GM12874 (cell line): ENCODE measurements at regions not wholly inside any gene's neighbourhood (a gene's known extent, or its start where the extent isn't known, plus 50 kb on each side); places are given as distances from the start of the nearest gene placed in this dataset.

ENCODE experiments used
- TF ChIP-seq, protein P1 (sequence below): IDR thresholded peaks from 2 replicates; pipeline ENCODE4 v1.5.1; 2011; ENCODE audit warnings: low read depth, mild to moderate bottlenecking, control low read depth, low read length, moderate library complexity; ENCODE audit not compliant: insufficient read depth

DNA sequence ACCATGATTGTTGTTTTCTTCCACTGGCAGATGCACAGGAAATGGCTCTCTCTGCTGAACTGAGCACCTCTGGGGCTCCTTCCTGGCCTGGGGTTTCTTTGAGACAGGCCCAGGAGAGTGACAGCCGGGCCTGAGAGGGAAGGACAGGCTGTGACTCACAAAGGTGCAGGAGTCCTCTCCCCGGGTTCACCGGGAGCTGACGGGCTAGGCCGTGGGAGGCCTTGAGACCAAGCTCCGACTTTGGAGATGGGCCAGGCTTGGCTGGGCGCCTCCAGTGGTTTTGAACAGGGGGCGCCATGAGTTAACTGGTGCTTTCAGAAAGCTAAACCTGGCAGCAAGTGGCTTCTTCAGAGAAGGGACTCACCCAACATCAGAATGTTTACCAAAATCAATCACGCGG lies 143.4 kb downstream of the URI1 start:
- TF ChIP-seq, protein P1, sequence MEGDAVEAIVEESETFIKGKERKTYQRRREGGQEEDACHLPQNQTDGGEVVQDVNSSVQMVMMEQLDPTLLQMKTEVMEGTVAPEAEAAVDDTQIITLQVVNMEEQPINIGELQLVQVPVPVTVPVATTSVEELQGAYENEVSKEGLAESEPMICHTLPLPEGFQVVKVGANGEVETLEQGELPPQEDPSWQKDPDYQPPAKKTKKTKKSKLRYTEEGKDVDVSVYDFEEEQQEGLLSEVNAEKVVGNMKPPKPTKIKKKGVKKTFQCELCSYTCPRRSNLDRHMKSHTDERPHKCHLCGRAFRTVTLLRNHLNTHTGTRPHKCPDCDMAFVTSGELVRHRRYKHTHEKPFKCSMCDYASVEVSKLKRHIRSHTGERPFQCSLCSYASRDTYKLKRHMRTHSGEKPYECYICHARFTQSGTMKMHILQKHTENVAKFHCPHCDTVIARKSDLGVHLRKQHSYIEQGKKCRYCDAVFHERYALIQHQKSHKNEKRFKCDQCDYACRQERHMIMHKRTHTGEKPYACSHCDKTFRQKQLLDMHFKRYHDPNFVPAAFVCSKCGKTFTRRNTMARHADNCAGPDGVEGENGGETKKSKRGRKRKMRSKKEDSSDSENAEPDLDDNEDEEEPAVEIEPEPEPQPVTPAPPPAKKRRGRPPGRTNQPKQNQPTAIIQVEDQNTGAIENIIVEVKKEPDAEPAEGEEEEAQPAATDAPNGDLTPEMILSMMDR: no peak

DNA sequence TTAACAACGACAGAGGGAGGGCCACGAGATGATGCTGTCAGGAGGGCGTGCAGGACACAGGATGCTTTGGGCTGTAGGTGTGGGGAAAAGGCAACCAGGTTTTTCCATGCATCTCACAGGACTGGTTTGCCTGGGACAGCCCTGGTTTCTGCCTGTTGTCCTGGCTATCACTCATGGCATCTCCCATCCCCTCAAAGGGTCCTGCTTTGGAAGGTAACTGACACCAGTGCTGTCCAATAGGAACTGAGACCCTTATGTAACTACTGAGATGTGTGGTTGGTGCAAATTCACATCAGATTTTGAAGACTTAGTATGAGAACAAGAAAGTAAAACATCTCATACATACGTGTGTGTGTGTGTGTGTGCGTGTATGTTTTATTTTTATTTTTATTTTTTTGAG lies 144.2 kb downstream of the URI1 start:
- TF ChIP-seq, protein P1: no peak

DNA sequence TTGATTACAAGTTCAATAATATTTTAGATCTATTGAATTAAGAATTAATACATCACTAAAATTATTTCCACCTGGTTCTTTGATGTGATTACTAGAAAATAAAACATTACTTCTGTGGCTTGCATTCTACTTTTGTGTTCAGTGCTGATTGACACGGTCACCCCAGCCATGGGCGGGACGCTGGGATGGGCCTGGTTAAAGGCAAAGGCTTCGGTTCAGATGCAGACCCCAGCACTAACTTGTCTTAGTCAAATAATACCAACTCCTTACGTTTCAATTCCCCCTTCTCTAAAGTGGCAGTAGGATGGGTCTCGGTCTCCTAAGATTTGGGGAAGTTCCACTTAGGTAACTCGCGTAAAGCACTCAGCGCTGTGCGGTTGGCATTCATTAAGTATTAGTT lies 144.9 kb downstream of the URI1 start:
- TF ChIP-seq, protein P1: no peak

DNA sequence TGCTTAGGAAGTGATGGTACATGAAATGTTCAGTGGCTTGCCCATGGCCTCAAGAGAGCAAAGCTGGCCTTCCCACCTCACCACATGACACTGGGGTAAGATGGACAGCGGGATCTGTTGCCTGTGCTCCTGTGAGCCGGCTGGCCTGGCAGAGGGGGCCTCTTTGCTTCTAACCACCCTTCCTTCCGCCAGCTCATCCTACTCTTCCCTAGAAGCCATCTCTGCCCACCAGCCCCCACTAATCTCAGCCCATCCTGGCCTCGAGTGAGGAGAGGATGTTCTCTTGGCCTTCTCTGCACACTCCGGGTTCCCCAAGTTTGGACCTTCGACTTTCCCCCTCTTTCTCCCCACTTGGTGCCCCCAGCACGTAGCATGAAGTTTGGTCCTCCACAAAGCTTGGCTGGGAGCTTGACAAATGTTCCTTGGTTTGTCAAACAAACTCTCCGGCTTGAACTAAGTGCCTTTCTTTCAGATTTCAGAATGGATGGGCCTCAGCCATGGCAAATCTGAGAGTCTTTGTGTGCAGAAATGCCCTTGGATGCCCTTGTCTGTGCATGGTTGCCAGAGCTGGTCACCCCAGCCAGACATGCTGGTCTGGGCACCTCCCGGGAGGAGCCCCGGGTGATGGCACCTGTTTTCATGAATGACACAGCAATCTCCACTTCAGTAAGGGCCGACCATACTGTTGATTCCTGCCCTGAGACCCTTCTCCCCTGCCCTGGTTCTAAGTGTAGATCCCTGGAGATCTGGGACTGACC lies 145.5 kb downstream of the URI1 start:
- TF ChIP-seq, protein P1: no peak

DNA sequence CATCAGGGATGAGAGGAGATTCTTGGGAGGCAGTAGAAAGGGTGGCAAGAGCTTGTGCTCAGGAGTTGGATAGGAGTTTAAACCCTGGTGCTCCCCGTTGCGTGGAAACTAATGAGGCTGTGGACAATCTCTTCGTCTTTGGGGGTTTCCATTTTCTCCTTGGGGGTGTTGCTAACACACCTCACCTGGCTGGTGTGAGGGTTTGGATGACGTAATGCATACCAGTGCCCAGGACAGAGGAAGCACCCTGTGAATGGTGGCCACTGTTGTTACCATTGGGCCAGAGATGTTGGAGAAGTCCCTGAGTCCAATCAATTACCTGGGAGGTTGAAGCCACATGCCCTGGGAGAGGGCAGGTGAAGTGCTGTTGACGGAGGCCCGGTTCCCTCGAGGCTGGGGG lies 146.5 kb downstream of the URI1 start:
- TF ChIP-seq, protein P1: no peak

DNA sequence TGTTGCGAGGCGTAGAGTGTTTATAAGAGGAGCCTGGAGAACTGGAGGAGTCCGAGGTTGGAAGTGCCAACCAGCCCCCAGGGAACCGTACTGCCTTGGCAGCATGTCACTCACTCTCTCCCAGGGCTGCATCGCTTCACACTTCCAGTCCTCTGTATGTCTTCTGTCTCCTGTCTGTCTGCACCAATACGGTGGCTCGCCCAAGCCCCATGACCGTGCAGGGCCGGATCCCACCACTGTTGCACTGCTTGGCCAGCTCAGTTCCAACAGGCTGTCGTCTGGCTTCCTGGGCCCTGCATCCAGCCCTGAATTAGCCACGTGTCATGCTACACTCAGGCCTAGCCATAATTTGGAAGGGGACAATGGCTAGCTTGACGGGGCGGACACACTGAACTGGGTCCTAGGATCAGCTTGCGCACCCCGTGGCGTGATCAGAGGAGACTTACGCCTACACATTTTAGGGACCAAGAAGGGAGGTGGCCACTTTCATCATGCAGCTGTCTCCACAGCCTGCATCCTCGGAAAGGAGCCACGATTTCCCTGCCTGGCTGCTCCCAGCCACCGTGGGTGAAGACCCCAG lies 147.1 kb downstream of the URI1 start:
- TF ChIP-seq, protein P1: no peak

DNA sequence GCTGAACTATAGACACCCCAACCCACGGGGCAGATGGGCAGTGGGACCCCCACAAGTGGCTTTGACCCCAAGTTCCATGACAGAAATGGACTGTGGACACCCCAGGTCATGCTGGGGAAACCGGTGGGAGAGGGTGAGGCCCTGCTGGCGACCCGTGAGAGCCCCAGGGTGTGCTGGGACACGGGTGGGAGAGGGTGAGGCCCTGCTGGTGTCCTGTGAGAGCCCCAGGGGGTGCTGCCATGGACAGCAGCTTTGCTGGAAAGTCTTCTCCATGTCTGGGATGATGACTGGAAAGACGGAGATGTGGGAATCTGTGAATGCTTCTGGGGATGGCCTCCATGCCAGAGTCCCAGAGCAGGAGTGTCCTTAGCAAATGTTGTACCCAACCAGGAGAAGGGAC lies 148.4 kb downstream of the URI1 start:
- TF ChIP-seq, protein P1: no peak
